NCI-H2029 (cell line): ENCODE measurements at regions not wholly inside any gene's neighbourhood (a gene's known extent, or its start where the extent isn't known, plus 50 kb on each side); places are given as distances from the start of the nearest gene placed in this dataset.
"Not testable (repeated sequence)": the region's sequence is repeated elsewhere in the genome, so short reads cannot be mapped to it uniquely, and the experiment has no call there.

Experiments used
- DNase-seq: peaks from one replicate; lab custom pipeline; 2025; lab: John Stamatoyannopoulos, UW

GRCh38 chr5:28287021-28287420, 1248.6 kb upstream of the CDH9 start:
- DNase-seq = not testable (repeated sequence)

GRCh38 chr5:28286566-28286965, 1248.2 kb upstream of the CDH9 start:
- no peak for DNase-seq

GRCh38 chr5:28284788-28285187, 1246.4 kb upstream of the CDH9 start:
- DNase-seq = no peak

GRCh38 chr5:28281351-28281750, 1243.0 kb upstream of the CDH9 start:
- DNase-seq = no peak

GRCh38 chr5:28275931-28276330, 1237.5 kb upstream of the CDH9 start:
- DNase-seq = no peak

GRCh38 chr5:28269978-28270377, 1231.6 kb upstream of the CDH9 start:
- DNase-seq = no peak

- no peak for DNase-seq
Observed at GRCh38 chr5:28265877-28266276, 1227.5 kb upstream of the CDH9 start.

- no peak for DNase-seq
Observed at GRCh38 chr5:28254846-28255245, 1216.5 kb upstream of the CDH9 start.

GRCh38 chr5:28253431-28253830, 1215.0 kb upstream of the CDH9 start:
- DNase-seq = no peak

GRCh38 chr5:28249771-28250415, 1211.5 kb upstream of the CDH9 start:
- DNase-seq = no peak

- DNase-seq = no peak
Observed at GRCh38 chr5:28234356-28234968, 1196.1 kb upstream of the CDH9 start.

GRCh38 chr5:28226407-28226806, 1188.0 kb upstream of the CDH9 start:
- DNase-seq = no peak

- DNase-seq = no peak
Observed at GRCh38 chr5:28219539-28219938, 1181.2 kb upstream of the CDH9 start.

- no peak for DNase-seq
Observed at GRCh38 chr5:28217695-28218094, 1179.3 kb upstream of the CDH9 start.

GRCh38 chr5:28216939-28217360, 1178.6 kb upstream of the CDH9 start:
- no peak for DNase-seq

GRCh38 chr5:28215091-28215490, 1176.7 kb upstream of the CDH9 start:
- no peak for DNase-seq

- DNase-seq = no peak
Observed at GRCh38 chr5:28214292-28214691, 1175.9 kb upstream of the CDH9 start.

- no peak for DNase-seq
Observed at GRCh38 chr5:28208356-28208755, 1170.0 kb upstream of the CDH9 start.

GRCh38 chr5:28190011-28190410, 1151.6 kb upstream of the CDH9 start:
- no peak for DNase-seq

- no peak for DNase-seq
Observed at GRCh38 chr5:28174691-28175090, 1136.3 kb upstream of the CDH9 start.

- no peak for DNase-seq
Observed at GRCh38 chr5:28165096-28165495, 1126.7 kb upstream of the CDH9 start.

GRCh38 chr5:28164568-28164967, 1126.2 kb upstream of the CDH9 start:
- no peak for DNase-seq

GRCh38 chr5:28156981-28157380, 1118.6 kb upstream of the CDH9 start:
- no peak for DNase-seq

GRCh38 chr5:28143519-28143918, 1105.1 kb upstream of the CDH9 start:
- DNase-seq = no peak
